NCI-H1092 (cell line): ENCODE measurements at regions not wholly inside any gene's neighbourhood (a gene's known extent, or its start where the extent isn't known, plus 50 kb on each side); places are given as distances from the start of the nearest gene placed in this dataset.

Experiments used
- DNase-seq: peaks from one replicate; lab custom pipeline; 2025; lab: John Stamatoyannopoulos, UW

DNA sequence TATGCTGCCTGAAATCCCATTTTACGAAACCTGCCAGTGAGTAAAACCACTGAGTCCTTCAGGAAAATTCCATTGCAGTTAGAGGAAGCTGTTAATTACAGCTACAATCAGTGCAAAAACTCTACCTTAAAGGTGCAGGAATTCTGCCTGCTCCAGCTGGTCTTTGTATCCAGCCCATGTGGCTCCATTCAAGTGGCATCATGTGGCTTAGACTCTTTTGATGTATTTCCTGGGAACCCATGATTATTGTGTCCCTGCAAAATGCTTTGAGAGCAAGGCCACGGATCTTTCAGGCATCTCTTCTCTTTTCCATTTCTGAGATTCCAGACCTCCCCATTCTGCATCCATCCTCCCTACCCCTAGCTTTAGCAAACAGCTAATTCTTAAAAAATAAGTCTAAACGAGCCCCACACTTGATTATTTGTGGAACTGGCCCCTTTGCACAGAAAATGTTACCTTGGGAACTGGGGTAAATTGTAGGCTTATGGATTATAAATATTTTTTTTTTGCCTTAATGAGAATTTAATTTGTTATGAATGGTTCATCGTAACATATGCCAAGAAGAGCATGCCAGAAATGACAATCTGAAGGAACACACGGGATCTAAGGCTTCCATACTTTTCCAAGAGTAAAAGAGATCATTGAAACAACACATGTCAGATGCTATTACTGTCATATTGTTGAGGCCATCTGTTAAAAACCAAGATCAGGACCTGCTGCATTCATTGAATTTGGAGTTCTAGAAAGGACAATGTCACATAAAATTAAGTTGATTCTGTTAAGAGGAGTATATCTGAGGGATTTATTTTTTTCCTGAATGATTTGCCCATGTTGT is 144.6 kb downstream of the TPH2 start:
- DNase-seq = no peak

DNA sequence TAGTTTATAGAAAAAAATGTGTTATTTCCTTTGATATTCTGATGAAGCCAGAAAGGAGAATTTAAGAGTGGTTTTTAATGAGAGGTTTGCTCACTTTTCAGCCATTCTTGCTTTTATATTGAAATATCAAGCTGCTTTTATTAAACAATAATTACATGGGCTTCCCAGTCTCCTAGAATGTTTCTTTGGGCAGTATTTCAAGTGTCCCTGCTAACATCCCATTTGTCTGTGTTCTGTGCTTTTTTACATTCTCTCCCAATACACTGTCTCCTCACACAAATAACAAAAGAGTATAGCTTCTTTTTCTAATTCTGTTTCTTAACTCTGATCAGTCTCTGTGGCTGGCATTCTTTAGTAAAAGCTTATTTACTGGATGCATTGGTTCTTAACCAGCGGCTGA is 145.4 kb downstream of the TPH2 start:
- DNase-seq = no peak

DNA sequence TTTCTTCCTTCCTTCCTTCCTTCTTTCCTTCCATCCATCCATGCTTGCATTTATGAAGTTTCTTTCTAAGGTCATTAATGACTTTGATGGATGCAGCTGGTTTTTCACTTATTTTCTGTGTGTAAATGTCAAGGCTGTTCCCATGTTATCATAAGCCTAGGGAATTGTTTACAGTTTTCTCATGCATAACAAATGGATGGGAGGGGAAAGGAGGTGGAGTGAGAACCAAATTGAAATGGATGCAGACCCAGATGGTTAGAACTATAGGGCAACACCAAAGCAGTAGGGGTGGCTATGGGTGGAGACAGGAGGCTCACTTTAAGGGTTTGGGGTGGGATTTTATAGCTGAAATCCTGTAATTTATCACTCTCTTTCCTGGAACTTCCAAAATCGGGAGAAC is 146.2 kb downstream of the TPH2 start:
- DNase-seq = no peak

DNA sequence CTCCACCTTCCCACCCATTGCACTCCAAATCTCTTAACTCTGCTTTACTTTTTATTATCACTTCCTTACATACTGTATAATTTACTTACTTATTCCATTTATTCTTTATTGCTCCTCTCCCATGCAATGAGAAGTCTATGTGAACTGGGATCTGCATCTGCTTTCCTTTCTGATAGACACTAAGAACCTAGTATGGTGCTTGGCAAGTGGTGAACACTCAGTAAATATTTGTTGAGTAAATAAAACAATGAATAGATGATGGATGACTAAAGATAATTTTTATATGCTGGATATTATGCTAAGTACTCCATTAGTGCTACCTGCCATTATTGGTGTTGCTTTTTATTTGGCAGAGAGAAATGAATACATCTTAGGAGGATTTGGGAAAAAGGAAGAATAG is 151.0 kb downstream of the TPH2 start:
- DNase-seq = peak; percentile 49

DNA sequence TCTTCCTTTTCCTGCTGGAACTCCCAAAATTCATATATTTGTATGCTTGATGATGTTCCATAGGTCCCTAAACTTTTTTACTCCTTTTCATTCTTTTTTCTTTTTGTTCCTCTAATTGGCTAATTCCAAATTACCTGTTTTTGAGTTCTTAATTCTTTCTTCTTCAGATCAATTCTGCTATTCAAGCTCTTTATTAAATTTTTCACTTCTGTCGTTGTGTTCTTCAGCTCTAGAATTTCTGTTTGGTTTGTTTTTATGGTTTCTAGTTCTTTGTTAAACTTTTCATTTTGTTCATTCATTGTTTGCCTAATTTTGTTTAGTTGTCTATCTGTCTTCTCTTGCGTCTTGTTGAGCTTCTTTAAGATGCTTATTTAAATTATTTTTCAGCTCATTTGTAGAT is 154.8 kb downstream of the TPH2 start:
- no peak for DNase-seq

DNA sequence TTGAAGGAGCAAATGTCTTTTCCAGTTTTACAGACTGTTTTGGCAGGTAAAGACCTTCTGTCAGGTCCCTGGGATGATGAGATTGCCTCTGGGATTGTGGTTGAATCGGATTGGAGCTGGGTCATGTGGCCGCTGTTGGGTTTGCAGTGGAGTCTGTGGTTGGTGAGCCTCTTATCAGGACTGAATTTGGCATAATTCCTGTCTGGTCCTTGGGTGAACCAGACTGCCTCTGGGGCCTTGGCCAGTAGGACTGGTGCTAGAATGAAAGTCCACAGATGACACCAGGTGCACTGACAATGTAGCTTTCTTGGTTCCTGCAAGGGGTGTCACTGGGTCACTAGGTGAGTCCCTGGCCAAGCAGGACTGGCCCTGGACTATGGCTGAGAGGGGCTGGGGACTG is 155.3 kb downstream of the TPH2 start:
- no peak for DNase-seq

DNA sequence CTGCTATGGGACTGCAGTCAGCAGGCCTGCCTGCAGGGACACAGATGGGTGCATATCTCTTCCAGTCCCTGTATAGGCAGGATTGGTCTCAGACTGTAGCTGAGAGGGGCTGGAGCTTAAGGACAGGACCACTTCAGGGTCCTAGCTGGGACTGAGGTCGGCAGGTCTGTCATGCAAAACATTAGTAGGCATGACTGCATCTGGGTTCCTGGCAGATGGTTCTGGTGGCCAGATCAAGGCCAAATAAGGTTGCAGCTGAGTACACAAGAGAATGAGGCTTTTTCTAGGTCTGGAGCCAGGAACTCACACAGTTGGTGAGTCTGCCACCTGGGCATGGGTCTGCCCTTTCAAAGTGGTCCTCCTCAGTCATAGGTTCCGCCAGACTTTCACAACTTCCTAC is 155.8 kb downstream of the TPH2 start:
- peak; percentile 35 for DNase-seq

DNA sequence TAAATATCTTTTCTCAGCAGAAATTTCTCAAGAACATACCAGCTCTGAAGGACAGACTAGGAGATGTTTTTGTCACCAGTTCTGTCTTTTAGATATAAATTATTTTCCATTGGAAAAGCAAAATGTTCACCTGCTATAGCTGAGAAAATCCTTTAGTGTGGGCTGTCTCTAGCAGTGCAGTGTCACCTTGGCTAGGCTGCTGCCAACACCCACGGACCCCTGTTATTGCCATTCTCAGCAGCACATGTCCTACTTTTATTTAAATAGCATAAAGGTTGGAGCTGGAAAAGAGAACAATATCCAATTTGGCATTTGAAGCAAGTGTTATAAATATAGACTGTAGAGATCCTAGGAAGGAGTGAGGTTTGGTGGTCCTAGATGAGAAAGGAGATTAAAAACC is 156.4 kb downstream of the TPH2 start:
- no peak for DNase-seq

DNA sequence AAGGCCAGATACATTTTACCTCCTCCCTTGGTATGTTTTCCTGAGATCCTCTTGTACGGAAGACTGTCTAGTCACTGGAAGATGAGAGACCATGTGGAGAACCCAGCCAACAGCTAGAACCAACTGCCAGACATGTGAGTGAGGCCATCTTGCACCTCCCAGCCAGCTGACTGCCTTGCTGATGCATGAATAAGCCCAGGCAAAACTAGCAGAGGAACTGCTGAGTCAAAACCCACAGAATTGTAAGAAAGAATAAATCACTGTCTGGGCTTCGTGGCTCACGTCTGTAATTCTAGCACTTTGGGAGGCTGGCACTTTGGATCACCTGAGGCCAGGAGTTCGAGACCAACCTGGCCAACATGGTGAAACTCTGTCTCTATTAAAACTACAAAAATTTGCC is 160.0 kb downstream of the TPH2 start:
- DNase-seq = no peak

DNA sequence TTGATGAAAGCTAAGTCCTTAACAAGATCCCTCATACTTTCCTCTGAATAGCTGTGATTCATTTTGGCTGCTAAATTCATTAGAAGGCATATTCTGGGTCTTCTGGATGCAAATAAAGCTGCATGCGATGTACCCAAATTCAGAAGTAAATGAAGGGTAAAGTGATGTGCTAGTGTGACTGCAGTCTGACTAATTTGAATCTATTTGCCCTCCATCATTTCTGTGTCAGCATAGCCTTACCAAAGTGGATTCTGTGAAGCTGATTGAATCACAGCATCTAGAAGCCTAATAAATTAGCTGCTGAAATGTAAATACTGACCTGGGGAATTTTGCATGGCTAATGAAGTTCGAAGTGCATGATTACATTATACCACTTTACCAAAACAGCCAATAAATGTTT is 162.2 kb downstream of the TPH2 start:
- DNase-seq = no peak

DNA sequence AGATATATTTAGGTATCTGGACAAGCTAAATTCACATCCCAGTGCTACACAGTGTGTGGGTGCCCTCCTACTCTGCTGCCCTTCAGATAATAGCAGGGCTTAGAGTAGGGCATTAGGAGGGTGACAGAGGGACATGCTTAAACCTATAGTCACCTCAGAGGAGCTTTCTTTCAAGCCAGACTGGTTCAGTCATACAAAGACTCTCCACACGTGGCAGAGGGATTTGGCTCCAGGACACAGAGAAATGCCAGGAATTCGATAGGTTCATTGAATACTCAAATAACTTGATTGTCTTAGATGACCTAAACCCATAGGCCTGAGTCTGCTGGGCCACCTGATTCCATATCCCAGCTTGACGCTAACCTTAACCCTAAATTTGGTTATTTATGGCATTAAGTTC is 163.5 kb downstream of the TPH2 start:
- DNase-seq = no peak

DNA sequence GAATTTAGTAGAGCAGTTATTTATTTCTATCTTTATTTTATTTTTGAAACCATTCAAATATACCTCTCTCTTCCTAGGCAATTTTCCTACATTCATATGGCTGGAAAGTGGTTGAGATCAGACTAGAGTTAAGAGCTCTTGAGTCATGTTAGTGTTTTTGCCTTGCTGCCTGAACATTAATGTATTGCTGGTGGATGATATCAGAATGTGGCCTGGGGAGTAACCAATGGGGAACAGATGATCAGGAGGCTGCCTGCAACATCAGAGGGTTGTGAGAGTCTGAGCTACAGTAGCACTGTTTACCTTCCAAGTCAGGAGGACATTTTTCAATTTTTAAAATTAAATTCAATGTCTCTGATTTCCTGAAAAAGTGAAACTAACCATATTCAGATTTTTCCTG is 166.3 kb upstream of the TRHDE start:
- no peak for DNase-seq

DNA sequence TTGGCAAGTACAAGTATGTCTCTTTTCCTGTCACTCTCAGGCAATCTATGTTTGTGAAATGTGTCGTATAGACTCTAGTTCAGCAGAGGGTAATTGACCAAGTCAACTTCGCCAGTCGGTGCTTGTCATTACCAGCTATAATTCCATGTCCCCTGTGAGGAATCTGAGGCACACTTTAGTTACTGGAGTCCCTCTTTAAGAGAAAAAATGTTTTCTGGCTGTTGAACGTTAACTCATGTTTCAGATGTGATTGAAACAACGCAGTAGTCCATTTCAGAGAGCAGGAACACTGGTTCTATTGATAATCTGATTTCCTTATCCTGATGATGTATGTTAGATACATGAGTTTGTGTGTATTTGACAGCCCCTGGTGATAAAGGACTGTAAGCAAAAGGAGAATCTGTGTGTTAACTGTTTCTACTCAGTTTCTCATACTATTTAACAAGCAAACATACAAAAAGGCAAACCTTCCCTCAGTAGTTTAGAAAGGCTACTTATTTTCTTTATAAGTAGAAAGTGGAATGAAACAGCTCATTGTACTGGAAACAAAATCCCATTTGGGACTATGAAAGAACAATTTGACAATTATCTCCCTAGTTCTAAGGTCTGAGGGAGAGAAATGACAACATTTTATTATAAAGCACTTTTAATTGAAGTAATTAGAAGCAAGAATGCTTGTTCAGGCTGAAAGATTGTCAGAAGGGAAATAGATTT is 161.1 kb upstream of the TRHDE start:
- DNase-seq = no peak

DNA sequence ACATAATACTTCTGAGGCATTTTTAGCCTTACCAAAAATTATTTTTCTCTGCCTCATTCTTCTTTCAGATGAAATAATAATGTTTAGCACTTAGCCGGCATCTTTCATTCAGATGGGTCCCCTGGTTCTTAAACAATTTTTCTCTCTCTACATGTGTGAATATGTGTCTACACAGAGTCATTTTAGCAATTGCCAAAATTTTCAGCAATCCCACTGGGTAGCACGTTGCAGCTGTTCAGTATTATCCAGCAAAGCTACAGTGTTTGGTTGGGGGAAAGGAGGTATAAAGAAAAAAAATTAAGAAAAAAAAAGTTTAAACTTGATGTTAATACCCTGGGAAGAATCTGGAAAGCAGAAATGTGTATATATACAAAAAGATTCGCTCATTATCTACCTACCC is 160.5 kb upstream of the TRHDE start:
- no peak for DNase-seq

DNA sequence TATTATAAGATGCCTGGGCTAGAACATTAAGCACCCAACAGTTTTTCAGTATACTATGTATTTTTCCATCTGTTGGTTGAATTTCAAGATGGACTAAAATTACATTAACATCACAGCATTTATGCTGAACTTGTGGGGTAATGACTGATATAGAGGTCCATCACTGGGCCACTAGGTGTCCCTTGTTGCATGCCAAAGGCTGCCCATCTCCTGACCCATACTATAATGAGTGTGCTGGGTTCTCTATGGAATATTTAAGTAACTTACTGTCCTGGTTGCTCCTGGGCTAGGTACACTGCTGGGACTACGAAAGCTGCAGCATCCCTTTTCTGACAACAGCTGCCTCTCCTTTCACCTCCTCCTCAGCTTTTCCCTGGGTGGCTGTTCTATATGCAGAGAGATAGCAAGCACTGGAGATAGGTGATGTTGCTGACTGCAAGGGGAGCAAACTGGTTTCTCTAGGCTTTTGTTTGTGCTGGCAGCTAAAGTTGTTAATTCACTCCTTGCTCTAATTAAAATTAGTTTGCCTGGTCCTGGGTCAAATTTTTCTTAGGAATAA is 138.6 kb upstream of the TRHDE start:
- DNase-seq = no peak

DNA sequence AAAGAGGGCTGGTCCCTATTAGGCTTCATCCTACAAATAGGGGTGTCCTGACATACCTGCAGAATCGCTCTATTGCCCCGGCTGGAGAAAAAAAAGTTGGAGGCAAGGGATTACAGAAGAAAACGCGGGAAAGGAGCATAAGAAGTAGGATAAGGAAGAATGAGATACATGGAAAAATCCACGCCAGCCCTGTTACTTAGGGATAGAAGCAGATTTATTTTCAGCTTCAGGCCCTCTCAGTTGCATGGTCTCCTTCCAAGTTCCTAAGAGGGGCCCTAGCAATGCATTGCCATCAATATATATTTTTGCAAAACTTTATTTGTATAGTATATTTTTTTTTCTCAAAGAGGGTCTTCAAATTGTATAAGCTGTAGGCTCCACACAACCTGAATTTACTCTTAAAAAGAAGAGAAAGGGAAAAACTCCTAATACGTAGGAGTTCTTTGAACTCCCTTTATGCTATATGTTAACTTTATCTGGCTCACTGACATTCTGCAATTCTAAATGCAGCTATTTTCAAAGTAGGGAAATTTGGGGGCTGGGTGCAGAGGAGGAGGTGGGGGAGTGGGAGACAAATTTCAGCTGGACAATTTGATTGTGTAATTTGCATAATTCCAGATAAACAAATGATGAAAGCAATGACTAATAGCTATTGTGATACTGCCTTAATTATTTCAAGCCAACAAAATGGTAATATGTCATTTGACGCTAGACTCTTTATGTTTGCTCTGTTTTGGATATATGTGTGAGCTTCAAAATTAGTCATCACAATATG is 137.7 kb upstream of the TRHDE start:
- no peak for DNase-seq

DNA sequence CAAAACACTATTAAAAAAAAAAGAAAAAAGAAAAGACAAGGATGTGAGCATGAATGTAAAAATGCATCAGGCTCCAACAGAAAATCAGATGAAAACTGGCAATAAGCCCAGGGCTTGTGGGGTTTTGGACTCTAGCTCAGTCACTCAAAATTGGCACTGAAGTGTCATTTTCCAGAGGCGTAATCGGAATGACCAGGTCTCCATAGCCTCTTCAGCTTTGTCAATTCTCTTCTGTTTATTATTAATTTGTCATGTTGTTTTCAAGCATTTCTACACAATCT is 137.2 kb upstream of the TRHDE start:
- no peak for DNase-seq

DNA sequence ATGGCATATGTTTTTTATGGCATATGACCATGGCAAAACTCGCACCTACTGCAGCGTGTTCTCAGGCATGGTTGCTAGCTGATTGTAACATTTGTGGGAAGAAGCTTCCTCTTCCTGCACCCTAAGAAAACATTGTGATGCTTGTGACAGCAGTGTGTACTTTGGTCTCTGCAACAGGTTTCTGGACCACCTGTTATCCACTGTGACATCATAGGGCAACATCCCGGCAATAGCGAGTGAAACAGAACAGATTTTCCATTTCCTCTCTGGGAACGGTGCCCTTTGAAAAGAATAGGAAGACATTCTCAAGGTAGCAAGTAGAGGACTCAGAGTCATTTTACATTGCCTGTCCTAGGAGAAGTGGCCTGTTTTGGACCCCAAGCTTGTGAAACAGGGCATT is 135.4 kb upstream of the TRHDE start:
- DNase-seq = no peak

DNA sequence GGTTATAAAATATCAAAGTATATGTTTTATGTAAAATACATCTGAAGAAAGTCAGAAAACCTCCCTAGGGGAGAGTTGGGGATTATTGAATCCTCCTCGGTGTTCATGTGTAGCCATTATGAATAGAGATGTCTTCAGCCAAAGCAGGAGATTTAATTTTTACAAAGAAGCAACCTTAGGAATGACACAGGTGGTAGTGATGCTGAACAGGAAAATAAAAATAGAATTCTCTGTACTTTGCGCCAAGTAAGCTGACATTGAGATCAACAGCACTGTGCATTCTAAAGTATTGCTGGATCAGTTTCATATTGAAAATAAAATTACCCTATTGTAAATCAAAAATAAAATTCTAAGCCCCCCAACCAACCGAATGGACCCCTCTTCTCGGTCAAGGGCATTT is 132.8 kb upstream of the TRHDE start:
- DNase-seq = no peak

DNA sequence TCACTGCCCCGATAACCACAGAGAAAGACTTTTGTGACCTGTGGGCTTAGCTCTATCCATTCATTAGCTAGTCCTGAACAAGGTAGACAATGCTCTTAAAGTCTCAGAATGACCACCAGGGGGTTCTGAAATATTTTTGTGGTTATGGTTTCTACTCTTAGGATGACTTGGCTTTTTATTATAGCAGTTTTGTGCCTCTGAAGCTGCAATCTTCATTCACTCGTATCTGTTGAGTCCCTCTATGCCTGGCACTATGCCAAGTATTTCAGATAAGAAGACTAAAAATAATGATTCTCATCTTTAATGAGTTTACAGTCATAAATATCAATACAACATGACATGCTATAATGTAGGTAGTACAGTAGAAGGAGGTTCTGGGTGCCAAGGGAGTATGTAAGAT is 130.8 kb upstream of the TRHDE start:
- DNase-seq = no peak

DNA sequence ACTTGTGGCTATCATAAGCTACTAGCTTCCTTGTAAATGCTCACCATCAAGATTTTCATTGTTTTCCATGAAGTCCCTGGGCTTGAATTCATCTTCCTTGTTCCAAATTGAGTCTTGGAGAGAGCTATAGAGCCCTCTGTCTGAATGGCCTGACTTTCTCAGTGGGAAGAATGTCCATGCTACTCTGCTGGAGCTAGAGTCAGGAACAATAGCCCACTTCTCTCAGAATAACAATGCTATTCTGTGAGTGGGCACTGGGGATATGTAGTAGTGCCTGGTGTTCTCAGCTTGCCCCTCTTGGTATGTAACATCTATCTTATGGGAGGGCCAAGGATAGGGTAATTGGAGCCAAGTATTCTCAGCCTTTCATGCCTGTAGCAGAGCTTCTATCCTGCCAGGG is 127.6 kb upstream of the TRHDE start:
- no peak for DNase-seq

DNA sequence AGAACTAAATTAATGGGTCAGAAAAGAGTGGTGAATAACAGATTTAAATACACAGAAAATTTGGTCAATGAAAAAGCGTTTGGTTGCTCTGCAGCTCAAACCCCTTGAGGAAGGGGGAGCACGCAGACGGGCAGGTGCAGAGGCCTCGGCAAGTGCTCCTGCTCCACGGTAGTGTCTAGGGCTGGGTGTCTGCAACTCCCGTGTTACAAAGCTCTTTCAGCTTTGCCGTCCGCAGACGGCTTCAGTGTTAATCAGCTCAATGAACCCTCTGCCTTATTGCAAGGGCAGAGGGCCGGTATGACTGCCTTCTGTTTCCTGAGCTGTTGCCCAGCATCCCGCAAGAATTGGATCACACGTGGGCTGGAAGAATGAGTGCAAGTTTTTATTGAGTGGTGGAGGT is 125.7 kb upstream of the TRHDE start:
- no peak for DNase-seq

DNA sequence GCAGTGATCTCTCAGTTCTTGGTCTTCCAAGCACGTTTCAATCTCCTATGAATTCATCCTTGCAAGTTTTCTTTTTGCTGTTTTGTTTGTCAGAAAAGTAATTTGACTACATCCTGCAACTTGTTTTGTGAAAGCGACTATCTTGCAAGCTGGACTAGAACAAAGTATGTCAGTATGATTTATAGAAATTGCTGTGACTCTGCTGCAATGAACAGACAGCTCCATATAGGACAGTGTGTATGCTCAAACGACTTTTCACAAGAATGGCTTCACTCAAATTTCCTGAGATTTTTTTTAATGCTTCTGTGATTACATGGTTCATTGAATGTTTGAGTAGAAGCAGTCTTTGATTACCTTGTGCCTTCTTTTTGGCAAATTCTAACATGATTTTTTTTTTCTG is 123.5 kb upstream of the TRHDE start:
- no peak for DNase-seq
